GM19372 (cell line): ENCODE measurements at regions not wholly inside any gene's neighbourhood (a gene's known extent, or its start where the extent isn't known, plus 50 kb on each side); places are given as distances from the start of the nearest gene placed in this dataset.

Source experiments
- ATAC-seq: cut with Tn5 transposase; IDR thresholded peaks from one replicate; pipeline ENCODE4 v1.9.1; 2021; ENCODE audit warnings: mild to moderate bottlenecking, low read depth, moderate library complexity; ENCODE audit not compliant: unreplicated experiment

DNA sequence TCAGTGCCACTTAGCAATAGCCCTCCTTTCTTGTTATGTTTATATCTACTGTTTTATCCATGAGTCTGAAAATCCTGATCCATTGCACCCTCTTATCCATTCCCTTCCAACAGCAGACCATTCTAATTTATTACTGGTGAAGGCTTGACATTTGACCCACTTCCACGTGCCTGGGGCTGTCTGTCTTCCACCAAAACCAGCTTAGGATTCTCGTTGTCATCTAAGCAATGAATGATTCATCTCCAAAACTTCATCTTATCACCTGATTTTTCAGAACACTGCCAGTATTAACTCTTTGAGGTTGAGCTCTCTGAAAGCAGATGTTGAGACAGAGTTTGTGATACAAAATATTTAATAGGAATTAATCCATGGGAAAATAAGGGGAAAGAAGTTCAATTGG, 277.8 kb upstream of the FBXL7 start:
- no peak for ATAC-seq

DNA sequence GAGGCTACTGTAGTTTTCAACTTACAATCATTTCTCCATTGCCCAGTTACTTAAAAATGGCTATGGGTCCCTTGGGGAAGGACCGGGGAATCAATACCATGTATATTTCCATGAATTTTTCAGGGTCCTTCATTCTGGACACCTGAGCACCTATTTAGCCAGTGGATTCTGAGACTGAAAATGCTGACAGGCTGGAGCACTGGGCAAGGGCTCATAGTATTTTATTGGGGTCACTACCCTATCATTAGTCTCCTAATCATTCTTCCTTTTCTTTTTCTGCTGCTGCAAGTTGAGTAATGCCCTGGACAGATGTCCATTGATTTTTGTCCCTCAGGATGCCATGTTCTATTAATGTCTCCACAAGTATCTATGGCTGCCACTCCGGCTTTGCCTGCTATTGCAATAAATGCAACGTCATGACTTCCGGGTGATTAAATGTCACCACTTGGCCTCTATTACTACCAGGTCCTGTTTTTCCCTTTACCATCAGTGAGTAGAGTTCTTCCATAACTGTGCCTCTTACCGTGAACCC, 279.3 kb upstream of the FBXL7 start:
- ATAC-seq = no peak

DNA sequence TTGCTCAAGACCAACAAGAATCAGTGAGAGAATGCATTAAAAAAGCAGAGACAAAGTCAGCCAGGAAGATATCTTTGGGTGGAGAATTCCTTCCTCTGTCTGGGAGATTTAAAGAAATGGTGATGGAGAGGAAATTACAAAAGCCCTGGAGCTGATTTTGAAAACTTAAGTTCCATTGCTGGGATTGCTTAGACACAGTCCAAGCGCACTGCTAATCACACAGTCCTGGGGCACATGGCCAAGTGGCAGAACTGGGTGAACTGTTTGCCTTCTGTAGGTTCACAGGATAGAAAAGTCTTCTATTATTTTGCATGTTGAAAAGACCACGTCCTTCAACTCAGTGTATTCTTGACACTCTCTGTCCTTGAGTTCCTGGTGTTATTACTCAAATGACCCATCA, 284.9 kb upstream of the FBXL7 start:
- ATAC-seq = no peak

DNA sequence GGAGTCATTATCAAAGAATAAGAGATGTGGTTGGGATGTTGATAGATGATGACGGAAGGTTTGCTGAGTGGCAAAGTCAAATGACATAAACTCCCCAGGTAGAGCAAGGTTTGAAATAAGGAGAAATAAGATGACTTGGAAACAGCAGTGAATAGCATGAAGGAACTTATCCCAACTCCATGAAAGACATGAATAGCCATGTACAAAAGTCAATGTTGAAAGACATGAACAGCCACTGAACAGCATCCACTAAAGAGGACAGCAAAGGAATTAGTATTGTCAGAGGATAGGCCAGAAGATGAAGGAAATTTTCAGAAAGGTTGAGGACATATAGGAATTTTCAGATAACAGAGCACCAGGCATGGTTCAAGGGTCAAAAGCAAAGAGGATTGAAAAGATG, 286.0 kb upstream of the FBXL7 start:
- ATAC-seq = no peak

DNA sequence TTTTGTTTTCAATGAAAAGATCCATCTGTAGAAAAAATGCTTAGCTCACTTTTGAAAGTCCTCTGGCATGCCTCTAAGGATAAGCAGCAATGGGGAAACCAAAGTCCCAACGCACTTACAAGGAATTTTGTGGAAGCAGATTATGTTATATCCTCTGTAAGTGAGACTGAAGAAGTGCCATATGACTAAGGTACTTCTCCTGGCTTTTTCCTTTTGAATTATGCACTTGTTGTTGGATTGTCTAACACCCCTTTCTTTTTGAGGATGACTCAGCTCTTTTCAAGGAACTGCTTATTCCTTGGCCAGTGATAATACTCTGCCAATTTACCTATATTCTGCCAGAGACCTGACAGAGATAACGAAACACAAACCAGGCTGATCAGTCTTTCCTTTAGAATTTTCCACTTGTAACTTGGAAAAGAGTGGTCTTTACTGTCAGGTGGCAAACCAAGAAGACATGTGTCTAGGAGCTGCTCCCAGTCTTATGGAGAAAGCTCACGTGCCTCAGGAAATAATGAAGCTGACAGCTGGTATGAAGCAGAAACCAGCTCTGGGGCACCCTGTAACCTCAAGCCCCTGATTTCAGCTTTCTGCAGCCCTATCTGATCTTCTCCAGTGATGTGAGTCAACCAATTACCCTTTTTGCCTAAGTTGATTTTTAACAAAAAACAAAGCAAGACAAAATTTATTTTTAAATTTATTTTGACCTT, 290.8 kb upstream of the FBXL7 start:
- no peak for ATAC-seq

DNA sequence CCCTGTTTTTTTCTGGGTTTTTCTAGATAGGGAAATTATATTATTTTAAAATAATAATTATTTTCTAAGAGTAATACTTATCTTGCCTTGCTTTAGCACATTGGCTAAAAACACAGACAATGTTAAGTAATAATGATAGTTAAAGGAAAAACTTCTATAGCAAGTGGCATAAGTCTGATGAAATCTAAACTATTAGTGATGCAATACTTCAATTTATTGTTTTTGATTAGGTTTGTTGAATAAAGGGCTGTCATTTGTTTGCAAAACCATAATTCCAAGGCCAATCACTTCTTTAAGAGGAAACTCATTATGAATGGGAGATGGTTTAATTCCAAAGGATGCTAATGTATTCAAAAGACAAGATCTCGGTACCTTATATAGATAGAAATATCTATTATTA, 293.8 kb upstream of the FBXL7 start:
- no peak for ATAC-seq

DNA sequence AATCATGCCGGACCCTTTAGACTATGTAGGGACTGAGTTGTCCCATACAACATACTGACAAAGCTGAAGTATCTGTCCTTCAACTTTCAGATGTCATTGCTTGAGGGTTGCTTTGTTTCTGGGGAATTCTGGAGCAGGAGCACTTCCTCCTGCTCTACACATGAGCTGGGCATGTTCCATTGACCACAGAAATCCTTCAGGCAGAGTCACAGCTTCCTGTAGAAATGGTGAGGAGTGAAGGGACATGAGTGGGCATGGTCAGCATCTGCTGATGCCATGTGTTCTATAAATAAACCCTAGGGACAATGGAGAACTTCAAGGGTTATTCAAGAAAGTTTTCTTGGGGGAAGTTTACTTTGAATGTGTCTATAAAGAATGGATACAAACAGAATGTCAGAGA, 296.6 kb upstream of the FBXL7 start:
- ATAC-seq = no peak

DNA sequence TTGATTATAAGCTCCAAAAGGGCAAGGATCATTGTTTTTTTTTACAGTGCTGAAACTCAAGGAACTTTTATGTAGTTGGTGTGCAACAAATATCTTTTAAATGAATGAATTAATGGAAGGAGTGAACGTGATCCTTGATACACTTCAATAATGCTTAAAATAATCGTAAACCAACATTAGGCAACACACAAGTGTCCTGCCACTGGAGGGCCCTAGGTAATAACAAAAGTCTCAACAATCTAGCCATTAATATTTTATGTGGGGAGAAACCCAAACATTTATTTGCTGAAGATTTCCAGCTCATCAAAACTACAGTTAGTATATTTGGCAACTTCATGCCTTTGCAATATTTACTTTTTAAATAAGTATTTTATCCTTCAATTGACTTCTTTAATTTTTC, 309.0 kb upstream of the FBXL7 start:
- no peak for ATAC-seq

DNA sequence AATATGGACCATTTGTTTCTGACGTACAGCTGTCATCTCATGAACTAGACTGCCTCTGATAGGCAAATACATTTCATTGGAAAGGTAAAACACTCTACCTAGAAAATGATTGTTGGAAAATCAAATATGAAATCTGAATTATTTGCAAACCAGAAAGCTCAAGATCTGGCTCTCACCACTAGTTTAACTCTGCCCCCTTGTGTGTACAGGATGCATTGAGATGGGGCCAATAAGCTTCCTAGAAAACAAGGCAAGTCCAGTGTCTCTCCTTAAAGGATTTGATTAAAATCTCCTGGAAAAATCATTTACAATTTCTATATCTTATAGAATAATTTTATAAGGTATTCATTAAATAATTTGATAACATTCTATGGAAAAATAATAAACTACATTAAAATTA, 311.9 kb upstream of the ANKH start:
- no peak for ATAC-seq

DNA sequence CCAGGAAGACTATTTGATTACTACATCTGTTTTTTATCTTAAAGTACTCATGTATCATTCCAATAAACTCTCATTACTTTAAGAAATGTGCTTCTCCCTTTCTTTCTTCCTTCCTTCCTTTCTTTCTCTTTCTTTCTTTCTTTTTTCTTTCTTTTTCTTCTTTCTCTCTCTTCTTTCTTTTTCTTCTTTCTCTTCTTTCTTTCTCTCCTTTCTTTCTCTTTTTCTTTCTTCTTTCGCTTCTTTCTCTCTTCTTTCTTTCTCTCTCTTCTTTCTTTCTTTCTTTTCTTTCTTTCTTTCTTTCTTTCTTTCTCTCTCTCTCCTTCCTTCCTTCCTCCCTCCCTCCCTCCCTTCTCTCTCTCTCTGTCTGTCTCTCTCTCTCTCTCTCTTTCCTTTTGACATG, 298.6 kb upstream of the ANKH start:
- no peak for ATAC-seq

DNA sequence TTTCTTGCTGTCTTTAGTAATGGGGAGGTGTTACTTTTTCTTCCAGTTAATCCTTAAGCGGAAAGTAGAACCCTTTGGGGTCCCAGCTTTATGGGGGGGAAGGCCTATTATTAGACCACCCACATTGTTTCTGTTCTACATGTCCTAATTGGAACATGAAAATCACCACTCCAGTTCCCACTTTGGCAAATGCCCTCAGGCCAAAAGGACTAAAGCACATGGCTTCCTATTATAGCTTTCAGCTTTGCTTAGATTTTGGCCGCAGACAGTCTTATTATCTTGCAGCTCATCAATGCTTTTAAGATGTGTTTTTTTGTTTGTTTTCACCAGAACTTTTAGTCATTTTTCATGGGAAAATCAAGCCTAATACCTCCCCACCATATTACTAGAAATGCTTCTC, 296.8 kb upstream of the ANKH start:
- no peak for ATAC-seq

DNA sequence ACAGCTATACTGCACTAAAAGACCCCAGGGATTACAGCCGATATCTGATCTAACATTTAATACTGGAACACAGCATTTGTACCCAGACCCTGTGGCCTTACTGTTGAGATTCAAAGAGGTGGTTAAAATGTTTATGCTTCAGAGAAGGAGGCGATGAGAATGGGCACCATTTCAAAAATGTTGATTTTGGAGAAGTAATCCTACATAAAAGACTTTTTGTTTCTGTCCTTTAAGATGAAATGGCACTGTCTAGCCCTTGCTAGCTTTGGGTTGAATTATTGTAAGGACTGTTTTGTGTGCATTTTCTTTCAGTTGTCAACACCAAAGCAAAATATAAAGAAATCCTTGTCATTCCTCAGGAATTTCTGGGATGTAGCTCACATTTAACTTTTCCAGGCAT, 288.5 kb upstream of the ANKH start:
- no peak for ATAC-seq

DNA sequence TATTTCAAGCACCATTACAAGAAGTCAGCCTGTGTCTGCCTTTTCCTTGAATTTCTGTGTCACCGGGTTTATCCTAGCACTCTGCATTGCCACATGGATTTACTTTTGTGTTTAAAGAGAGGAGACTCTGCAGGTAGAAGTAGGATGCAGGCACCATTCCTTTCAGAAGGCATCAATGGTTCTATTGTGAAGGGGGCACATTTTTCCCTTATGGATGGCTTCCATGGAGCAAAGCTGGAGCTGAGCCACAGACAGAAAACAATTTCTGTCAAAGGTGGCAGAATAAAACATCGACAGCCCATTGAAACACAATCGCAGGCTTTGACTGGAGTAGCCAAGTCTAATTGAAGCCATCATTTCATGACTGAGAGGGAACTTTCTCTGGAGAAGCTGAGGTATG, 288.0 kb upstream of the ANKH start:
- no peak for ATAC-seq

DNA sequence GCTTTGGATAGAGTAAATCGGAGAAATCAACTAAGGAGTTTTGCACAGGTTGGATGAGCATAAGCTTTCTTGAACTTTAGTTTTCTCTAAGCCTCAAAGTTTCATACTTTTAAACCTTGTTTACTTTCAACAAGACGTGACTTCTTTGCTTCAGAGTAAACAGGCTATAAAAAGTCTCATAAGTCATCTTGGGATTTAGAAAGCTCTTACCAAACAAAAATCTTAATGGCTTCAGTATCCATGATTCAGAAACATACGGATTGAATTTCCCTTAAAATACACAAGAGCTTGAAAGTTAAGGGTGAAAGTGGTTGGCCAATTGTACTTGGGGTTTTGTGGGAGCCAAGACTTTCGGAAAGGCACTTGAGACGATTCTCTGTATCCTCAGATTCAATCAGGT, 270.9 kb upstream of the ANKH start:
- ATAC-seq = no peak

DNA sequence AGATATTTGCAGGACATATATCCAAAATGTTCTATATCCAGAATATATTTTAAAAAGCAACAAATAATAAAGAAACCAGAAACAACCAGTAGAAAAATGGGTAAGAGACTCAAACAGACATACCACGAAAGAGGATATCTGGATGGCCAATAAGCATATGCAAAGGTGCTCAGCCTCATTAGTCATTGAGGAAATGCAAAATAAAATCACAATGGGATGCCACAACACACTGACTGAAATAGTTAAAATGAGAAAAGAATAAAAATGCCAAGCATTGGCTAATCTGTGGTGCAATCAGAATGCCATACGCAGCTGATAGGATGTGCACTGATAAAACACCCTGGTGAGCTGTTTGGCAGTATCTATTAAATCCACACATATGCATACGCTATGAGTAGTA, 265.8 kb upstream of the ANKH start:
- ATAC-seq = no peak

DNA sequence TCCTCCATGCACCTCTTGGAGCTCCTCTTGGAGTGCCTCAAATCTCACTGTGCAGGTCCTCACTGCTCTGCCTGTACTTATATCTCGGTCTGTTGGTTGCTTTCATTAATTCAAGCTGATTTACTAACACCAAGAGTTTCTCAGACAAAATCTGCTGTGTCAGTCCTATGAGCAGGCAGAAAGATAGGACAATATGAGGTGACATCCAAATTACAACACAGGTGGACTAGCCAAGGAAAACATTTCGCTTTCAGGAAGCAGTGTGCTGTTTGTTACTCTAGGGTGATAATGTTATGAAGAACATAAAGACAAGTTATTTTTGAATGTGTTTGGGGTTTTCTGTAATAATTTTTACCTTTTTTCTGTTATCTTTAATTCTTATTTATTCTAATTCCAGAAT, 264.1 kb upstream of the ANKH start:
- no peak for ATAC-seq

DNA sequence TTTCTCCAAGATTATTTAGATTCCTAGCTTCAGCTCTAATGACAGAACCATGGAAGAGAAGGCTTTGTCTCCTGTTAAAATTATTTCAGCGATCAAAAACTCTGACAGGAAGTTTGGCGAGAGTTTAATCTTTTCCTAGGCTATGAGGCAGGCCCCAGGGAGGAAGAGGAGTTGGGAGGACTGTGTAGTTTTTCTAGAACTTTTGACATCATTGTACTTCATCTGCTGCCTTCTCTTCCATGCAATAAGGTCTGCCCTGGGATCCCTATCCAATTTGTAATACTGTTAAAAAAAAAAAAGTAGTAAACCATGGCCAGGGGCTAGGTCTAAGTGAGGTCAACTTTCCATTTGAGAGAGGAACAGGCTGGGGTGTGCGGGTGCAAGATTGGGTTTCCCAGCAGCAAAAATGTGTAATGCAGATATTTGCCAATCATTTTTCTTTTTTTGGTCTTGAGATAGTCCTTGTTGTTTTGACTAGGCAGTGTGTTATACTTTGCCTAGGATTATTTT, 261.9 kb upstream of the ANKH start:
- ATAC-seq = no peak

DNA sequence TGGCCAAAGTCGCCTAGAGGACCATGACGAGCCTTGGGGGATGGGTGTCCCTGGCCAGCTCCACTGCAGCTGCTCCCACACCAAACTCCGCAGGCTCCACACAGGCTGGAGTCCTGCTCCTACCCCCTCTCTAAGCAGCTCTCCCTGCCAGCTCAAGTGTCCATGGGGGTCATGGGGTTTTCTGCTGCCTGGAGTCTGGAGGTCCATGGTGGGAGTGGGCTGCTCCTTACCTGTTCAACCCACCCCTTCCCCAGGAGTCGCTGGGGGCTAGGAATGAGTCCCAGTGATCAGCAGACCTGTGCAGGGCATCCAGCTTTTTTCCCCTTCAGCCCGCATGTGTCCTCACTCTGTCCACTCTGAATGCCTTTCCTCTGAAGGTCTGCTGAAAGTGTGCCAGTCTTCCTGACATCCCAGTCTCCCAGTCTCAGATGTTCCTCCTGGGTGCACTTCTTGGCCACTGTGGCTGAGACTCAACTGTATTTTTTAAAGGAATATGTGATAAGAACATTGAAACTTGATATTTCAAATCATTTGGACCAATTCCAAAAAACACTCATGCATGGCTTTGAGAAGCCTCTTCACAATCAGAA, 261.3 kb upstream of the ANKH start:
- ATAC-seq = no peak

DNA sequence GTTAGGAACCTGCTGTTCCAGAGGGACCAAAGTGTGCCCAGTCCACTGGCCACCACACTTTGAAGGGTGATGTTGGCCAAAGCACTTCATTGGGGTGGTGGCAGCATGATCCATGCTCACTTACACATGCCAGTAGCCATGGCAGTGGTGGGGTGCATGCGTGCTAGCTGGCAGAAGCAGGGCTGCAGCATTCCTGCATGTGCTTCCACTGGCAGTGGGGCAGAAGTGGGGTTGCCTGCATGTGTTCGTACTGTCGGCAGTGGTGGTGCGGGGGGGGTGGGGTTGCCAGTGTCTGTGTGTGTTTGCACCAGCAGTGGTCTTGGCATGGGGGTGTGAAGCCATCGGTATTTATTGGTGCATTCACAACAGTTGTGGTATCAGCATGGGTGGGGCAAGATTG, 260.3 kb upstream of the ANKH start:
- no peak for ATAC-seq

DNA sequence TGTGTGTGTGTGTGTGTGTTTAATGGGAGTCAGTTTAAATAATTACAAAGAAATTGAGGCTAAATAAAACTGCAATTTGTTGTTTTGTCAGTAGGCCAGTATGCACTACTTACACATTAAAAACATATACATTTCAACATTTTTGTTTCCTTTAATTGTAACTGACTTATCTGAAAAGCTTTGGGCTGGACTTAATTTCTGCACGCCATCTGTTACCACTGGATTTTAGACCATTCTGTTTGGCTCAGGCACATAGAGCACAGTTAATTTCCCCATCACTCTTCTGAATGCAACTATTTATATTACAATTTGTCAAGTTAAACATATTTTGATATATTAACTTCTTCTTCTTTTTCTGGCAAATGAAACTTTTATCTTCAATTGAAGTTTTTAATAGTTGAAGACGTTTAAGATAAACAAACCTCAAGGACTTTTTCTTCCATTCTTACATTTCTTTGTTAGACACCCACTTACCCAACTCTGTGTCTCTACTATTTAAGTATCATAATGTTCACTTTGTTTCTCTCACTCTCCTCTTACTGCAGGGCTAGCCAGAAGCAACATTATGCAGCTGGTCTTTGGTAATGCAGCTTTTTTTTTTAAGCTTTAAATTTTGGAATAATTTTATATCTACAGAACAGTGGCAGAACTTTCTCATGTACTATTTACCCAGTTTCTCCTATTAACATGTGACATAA, 253.4 kb upstream of the ANKH start:
- ATAC-seq = no peak

DNA sequence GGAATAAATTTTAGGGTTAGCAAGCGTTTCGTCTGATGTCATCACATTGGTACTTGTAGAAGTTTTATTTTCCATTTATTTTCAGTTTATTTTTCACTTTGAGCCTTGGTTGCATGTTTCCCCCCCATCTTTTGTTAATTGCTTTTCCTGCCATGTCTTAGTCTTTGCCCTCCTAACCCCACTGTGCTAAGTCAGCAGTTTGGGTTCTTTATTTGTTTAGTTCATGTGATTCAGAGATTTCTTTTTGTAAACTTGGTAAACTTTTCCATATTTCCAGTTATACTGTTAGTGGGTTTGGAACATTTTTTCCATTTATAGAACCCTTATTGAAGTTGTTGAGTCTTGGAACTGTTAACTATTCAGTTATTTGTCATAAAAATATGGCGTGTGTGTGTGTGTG, 252.9 kb upstream of the ANKH start:
- no peak for ATAC-seq

DNA sequence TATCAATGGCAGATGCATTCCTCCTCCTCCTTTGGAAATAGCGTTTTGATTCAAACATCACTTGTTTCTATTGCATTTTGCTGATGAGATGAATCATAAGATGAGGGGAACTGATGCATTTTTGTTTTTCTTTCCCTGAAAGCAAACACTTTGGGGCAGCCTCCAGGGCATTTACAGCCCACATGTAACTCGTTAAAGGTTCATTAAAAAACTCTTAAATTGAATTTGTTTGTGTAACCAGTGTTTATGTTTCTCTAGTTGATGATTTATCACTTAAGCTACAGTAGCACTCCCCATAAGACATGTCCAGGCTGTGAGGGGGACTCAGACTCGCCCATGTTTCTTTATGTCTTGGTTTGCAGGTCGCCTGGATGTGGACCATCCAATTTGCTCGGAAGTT, 246.1 kb upstream of the ANKH start:
- ATAC-seq = no peak
